ENCODE measurements at regions not wholly inside any gene's neighbourhood (a gene's known extent, or its start where the extent isn't known, plus 50 kb on each side); places are given as distances from the start of the nearest gene placed in this dataset.

DNA sequence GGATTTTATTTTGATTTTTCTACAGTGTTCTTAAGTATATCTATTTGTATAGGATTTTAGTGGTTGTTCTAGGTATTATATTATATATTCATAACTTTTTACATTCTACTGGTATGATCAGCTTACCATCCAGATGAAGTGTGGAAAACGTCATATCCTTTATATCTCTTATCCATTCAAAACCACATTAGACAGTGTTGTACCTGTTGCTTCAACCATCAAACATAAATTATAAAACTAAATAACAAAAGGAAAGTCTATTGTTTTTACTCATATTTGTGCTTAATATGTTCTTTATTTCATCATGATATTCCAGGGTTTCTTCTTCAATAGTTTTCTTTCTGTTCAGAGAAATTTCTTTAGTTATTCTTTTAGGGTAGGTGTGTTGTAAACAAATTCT lies 191.4 kb downstream of the RPLP1 start:
- intact Hi-C loops (cut with micrococcal nuclease): no loop called here
- Mint-ChIP-seq H3K4me3 (ENCODE audit: low read depth) (no peak overlapping the region), H3K36me3 (ENCODE audit: low read depth) (no peaks in the 10 kb centered on the region), H3K4me1 (ENCODE audit: low read depth) (peaks cover 4% of the 10 kb centered on the region), H3K27me3 (ENCODE audit: low read depth) (peaks cover 21% of the 10 kb centered on the region), H3K9me3 (peaks cover 23% of the 10 kb centered on the region), H3K27ac (no peak overlapping the region)
- DNase-seq (ENCODE audit: low spot score): no peak

DNA sequence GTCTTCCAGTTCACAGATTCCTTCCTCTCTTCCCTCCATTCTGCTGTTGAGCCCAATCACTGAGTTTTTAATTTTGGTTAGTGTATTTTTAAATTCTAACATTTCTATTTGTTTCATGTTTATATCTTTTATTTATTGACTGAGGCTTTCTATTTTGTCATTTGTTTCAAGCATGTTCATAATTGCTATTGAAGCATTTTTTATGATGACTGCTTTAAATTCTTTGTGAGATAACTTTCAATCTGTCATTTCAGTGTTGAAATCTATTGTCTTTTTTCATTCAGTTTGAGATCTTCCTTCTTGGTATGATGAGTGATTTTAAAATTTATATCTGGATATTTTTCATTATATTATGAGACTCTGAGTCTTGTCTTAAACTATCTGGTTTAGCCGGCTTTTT lies 192.3 kb downstream of the RPLP1 start:
- Mint-ChIP-seq H3K4me1 (ENCODE audit: low read depth) (peaks cover 5% of the 10 kb centered on the region), H3K36me3 (ENCODE audit: low read depth) (no peaks in the 10 kb centered on the region), H3K27ac (no peak overlapping the region), H3K9me3 (peaks cover 22% of the 10 kb centered on the region), H3K27me3 (ENCODE audit: low read depth) (peaks cover 23% of the 10 kb centered on the region), H3K4me3 (ENCODE audit: low read depth) (no peak overlapping the region)
- DNase-seq (ENCODE audit: low spot score): no peak
- intact Hi-C loops (cut with micrococcal nuclease): no loop called here

DNA sequence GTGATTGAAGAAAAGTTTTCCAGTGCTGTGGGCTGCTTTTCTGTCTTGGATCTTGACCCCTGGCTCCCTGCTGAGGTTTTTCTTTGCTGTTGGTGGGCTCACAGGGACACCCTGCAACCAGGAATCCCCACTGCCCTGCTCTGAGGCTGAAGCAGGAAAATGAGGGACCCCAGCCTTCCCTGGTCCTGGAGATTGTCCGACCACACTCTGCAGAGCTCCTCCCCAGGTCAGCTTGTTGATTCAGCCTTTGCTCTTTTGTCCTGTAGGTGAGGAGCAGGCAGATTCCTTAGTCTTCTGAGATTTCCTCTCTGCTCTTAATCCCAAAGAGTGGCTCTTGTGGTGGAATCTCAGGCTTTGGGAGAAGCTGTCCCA lies 194.5 kb downstream of the RPLP1 start:
- no peak for DNase-seq (ENCODE audit: low spot score)
- no peaks in the 10 kb centered on the region for H3K9me3 Mint-ChIP-seq
- H3K27ac Mint-ChIP-seq: no peak overlapping the region
- no peaks in the 10 kb centered on the region for H3K36me3 Mint-ChIP-seq (ENCODE audit: low read depth)
- peaks cover 21% of the 10 kb centered on the region for H3K27me3 Mint-ChIP-seq (ENCODE audit: low read depth)
- intact Hi-C loops (cut with micrococcal nuclease): no loop called here
- peaks cover 5% of the 10 kb centered on the region for H3K4me1 Mint-ChIP-seq (ENCODE audit: low read depth)
- no peak overlapping the region for H3K4me3 Mint-ChIP-seq (ENCODE audit: low read depth)

DNA sequence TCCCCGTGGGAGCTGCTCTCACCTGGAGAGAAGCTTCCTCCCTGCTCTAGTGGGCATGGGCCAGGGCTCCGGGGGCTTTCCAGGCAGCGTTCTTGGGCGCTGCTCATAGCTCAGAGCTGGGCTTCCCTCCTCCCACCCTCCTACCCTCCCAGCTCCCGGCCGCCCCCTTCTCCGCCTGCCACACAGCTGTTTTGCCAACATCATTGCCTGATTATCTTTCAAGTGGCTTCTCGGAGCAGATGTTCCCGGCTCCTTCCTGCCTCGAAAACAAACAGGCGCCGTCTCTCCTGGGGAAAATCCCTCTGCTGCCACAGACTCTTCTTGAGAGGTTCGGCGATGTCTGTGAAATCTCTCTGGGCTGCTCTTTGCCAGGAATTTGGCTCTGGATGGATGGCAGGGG lies 195.6 kb downstream of the RPLP1 start:
- intact Hi-C loops (cut with micrococcal nuclease): no loop called here
- Mint-ChIP-seq H3K27me3 (ENCODE audit: low read depth) (peaks cover 21% of the 10 kb centered on the region), H3K4me3 (ENCODE audit: low read depth) (no peak overlapping the region), H3K27ac (no peak overlapping the region), H3K36me3 (ENCODE audit: low read depth) (no peaks in the 10 kb centered on the region), H3K9me3 (no peaks in the 10 kb centered on the region), H3K4me1 (ENCODE audit: low read depth) (peaks cover 9% of the 10 kb centered on the region)
- no peak for DNase-seq (ENCODE audit: low spot score)

DNA sequence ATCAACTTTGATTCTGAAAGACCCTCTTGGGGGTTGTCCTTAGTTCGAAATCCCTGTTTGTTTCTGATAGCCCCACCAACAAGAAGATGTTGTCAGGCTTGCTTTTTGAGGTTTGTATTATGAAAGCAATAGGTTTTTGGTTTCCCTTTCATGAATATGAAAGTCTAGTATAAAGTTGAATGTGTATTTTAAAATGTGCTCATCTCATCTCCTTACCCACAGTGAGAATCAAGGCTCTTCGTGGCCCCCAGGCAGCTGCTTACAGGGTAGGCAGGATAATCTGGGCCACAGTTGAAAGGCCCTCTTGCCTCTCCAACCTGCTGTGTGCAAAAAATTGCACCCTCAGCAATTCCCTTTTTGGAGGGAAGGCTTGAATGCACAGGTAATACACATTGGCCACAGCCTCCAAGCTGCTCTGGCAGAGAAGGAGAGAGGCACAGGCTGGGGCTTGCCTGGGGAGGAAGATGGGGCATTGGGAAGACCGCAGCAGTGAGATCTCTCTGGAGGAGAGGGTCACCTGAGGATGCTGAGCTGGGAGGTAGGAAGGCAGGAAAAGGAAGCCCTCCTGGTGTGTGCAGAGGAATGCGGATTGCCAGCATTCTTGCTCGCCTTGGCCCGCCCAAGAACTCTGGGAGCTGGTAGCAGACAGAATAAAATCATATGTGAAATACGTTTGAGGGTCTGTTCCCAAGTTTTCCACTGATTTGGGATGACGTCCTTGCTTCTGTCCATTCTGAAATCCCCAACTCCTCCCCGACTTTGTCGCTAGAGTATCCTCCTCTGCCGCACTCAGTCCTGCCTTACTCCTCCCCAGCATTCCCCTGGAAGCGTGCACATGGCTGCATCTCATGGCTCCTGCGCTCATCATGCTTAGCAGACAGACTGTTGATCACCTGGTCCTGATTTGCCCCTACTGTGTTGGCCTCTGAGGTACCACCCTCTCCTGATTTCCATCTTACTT lies 196.4 kb downstream of the RPLP1 start:
- Mint-ChIP-seq H3K9me3 (no peaks in the 10 kb centered on the region), H3K4me1 (ENCODE audit: low read depth) (peaks cover 9% of the 10 kb centered on the region), H3K4me3 (ENCODE audit: low read depth) (no peak overlapping the region), H3K27me3 (ENCODE audit: low read depth) (peaks cover 24% of the 10 kb centered on the region), H3K27ac (no peak overlapping the region), H3K36me3 (ENCODE audit: low read depth) (no peaks in the 10 kb centered on the region)
- intact Hi-C loops (cut with micrococcal nuclease): no loop called here
- no peak for DNase-seq (ENCODE audit: low spot score)

DNA sequence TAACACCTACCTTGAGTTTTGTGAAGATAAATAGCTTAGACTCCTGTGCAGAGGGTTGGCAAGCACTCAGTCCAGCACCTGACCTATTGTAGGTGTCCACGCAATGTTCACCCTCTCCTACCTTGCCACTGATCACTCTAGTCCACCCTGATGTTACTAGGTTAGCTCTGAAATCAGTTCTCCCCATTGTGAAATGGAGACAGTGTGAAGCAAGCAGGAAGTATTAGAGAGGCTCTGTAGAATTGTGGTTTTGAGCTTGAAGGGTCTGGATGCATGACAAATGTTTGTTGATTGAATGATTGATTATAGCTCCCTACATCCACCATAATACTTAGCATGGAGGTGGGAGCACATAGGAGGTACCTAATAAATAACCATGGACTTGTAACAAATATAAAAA lies 199.7 kb downstream of the RPLP1 start:
- intact Hi-C loops (cut with micrococcal nuclease): no loop called here
- Mint-ChIP-seq H3K27me3 (ENCODE audit: low read depth) (peaks cover 30% of the 10 kb centered on the region), H3K4me3 (ENCODE audit: low read depth) (no peak overlapping the region), H3K9me3 (no peaks in the 10 kb centered on the region), H3K4me1 (ENCODE audit: low read depth) (peaks cover 9% of the 10 kb centered on the region), H3K36me3 (ENCODE audit: low read depth) (no peaks in the 10 kb centered on the region), H3K27ac (no peak overlapping the region)
- DNase-seq (ENCODE audit: low spot score): no peak

DNA sequence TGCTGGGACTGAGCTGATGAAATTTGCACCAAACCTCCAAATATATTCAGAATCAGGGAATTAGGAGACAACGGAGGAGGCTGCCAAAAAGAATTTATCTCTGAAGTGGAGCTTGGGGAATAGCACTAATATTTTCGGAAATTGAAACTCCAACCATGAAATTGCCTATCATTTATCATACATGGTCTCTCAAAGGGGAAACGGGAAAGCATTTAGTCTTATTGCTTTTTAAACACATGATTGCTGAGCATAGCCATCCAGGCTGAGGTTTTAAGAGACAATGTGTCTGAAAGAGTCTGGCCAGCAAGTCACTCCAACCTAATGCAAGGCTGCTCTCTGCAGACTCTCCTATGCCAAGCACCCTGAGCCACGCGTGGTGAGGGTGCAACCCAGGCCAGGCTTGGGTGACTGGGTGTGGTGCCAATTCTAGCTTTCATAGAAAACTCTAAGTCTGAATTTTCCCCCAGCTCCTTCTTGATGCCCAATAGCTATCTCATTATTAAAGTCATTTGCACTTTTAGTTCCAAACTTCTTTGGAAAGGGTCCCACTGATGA lies 200.2 kb downstream of the RPLP1 start:
- H3K4me3 Mint-ChIP-seq (ENCODE audit: low read depth): no peak overlapping the region
- H3K9me3 Mint-ChIP-seq: no peaks in the 10 kb centered on the region
- no peaks in the 10 kb centered on the region for H3K36me3 Mint-ChIP-seq (ENCODE audit: low read depth)
- no peak overlapping the region for H3K27ac Mint-ChIP-seq
- peaks cover 28% of the 10 kb centered on the region for H3K27me3 Mint-ChIP-seq (ENCODE audit: low read depth)
- no peak for DNase-seq (ENCODE audit: low spot score)
- intact Hi-C loops (cut with micrococcal nuclease): no loop called here
- H3K4me1 Mint-ChIP-seq (ENCODE audit: low read depth): peaks cover 9% of the 10 kb centered on the region

DNA sequence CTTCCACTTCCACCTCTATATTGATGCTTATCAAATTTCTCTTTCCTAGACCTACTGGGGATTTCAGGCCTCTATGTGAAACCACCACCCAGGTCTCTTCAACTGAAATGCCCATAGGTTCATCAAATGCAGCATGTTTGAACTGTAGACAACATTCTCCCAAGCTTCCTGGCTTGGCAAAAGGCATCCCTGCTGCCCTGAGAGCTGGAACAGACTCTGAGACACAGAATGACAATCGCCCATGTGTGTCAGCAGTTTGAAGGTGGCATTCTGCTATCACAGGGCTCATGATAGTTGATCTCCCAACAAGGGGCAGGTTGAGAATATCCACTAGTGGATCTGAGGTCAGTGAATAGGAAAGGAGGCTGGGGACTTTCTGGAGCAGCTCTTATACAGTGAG lies 200.7 kb downstream of the RPLP1 start:
- Mint-ChIP-seq H3K9me3 (no peaks in the 10 kb centered on the region), H3K27me3 (ENCODE audit: low read depth) (peaks cover 28% of the 10 kb centered on the region), H3K4me1 (ENCODE audit: low read depth) (peaks cover 9% of the 10 kb centered on the region), H3K4me3 (ENCODE audit: low read depth) (no peak overlapping the region), H3K27ac (no peak overlapping the region), H3K36me3 (ENCODE audit: low read depth) (no peaks in the 10 kb centered on the region)
- no peak for DNase-seq (ENCODE audit: low spot score)
- intact Hi-C loops (cut with micrococcal nuclease): no loop called here

DNA sequence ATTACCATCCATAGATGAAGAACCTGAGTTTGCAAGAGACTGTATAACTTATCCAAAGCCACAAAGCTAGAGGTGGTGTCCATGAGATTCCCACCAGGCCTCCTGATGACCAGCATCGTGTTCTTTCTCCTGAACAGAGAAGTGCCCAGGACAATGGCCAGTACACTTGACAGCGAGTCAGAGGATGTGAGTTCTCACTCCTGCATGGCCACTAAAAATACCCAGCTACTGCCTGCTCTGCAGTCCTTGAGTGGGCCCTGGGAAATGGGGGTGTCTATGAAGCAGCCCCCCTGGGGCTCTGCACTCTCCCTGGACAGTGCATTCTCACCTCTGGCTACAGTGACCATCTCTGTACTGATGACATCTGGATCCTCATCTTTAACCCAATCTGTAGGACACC lies 201.2 kb downstream of the RPLP1 start:
- Mint-ChIP-seq H3K27ac (no peak overlapping the region), H3K9me3 (no peaks in the 10 kb centered on the region), H3K4me3 (ENCODE audit: low read depth) (no peak overlapping the region), H3K36me3 (ENCODE audit: low read depth) (no peaks in the 10 kb centered on the region), H3K4me1 (ENCODE audit: low read depth) (peaks cover 6% of the 10 kb centered on the region), H3K27me3 (ENCODE audit: low read depth) (peaks cover 28% of the 10 kb centered on the region)
- no peak for DNase-seq (ENCODE audit: low spot score)
- intact Hi-C loops (cut with micrococcal nuclease): no loop called here

DNA sequence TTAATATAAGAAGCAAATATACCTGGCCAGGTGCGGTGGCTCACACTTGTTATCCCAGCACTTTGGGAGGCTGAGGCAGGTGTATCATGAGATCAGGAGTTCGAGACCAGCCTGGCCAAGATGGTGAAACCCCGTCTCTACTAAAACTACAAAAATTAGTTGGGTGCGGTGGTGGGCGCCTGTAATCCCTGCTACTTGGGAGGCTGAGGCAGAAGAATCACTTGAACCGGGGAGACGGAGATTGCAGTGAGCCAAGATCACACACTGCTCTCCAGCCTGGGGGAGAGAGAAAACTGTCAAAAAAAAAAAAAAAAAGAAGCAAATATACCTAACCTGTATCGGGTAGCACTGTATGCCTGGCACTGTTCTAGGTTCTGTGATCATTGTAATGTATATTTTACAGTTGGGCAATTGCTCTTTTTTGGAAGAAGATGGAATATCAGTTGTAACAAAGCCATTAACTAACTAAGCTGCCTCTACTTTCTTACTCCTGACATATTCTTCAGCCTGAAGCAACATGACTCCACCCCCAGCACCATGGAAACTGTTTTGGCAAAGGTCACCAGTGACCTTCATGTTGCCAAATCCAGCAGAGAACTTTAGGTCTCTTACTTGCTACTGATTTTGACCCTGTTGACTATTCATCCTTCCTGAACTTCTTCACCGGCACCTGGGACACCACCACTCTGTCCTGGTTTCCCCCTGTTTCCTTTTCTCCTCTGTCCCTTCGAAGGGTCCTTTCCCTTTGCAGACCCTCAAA lies 203.8 kb downstream of the RPLP1 start:
- Mint-ChIP-seq H3K9me3 (no peaks in the 10 kb centered on the region), H3K4me1 (ENCODE audit: low read depth) (peaks cover 4% of the 10 kb centered on the region), H3K27ac (no peak overlapping the region), H3K4me3 (ENCODE audit: low read depth) (no peak overlapping the region), H3K27me3 (ENCODE audit: low read depth) (peaks cover 15% of the 10 kb centered on the region), H3K36me3 (ENCODE audit: low read depth) (no peaks in the 10 kb centered on the region)
- no peak for DNase-seq (ENCODE audit: low spot score)
- intact Hi-C loops (cut with micrococcal nuclease): no loop called here

DNA sequence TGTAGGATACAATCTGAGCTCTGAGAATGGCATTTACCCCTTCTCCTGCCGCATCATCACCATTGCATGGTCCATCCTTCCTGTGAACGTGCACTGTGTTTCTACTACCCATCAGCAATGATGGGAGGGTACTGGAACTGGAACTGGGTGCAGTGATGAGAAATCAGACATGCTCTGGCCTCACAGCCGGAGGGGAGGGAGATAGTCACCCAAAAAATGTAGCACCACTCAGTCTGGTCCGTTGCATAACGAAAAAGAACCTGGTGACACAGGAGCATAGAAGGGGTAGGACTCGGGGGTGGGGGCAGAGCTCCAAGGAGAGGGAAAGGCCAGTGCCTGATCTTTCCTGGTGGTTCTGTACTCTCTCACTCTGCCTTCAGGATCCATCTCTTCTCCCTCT lies 205.0 kb downstream of the RPLP1 start:
- H3K36me3 Mint-ChIP-seq (ENCODE audit: low read depth): no peaks in the 10 kb centered on the region
- no peak for DNase-seq (ENCODE audit: low spot score)

DNA sequence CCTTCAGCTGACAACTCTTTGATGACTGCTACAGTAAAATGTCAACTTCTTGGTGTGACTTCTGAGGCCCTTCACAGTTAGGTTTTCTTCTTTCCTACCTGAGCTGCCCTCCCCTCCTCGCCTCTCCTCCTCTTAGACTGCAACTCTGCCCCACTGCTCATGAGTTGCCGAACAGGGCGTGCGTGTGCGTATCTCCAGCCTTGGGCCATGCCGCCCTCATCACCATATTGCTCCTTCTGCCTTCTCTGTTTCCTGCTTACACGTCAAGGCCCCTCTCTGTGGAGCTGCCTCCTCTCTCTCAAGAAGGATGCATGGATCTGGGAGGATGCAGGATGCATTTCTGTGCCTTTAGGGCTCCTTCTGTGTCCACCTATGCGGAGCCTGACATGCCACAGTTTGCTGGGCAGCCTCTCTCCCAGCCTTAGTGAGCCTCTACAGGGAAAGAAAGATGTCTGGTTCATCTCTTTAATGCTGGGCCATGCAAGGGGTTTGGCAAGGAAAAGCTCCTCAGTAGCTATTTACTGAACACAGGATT lies 205.9 kb downstream of the RPLP1 start:
- no peaks in the 10 kb centered on the region for H3K4me1 Mint-ChIP-seq (ENCODE audit: low read depth)
- no peaks in the 10 kb centered on the region for H3K36me3 Mint-ChIP-seq (ENCODE audit: low read depth)
- DNase-seq (ENCODE audit: low spot score): no peak
- H3K4me3 Mint-ChIP-seq (ENCODE audit: low read depth): no peak overlapping the region
- intact Hi-C loops (cut with micrococcal nuclease): no loop called here
- no peak overlapping the region for H3K27ac Mint-ChIP-seq
- no peaks in the 10 kb centered on the region for H3K9me3 Mint-ChIP-seq
- peaks cover 10% of the 10 kb centered on the region for H3K27me3 Mint-ChIP-seq (ENCODE audit: low read depth)

More for the DNA sequence above, 205.0 kb downstream of the RPLP1 start:
- intact Hi-C loops (cut with micrococcal nuclease): no loop called here
- no peaks in the 10 kb centered on the region for H3K4me1 Mint-ChIP-seq (ENCODE audit: low read depth)
- H3K9me3 Mint-ChIP-seq: no peaks in the 10 kb centered on the region
- peaks cover 11% of the 10 kb centered on the region for H3K27me3 Mint-ChIP-seq (ENCODE audit: low read depth)
- H3K27ac Mint-ChIP-seq: no peak overlapping the region
- no peak overlapping the region for H3K4me3 Mint-ChIP-seq (ENCODE audit: low read depth)
